ENCODE measurements at regions not wholly inside any gene's neighbourhood (a gene's known extent, or its start where the extent isn't known, plus 50 kb on each side); places are given as distances from the start of the nearest gene placed in this dataset.

- Histone ChIP-seq H3K9me3 (ENCODE audit: low read length) (no peaks in the 10 kb centered on the region), H2AFZ (ENCODE audit: low read depth, low read length) (no peak overlapping the region), H3K36me3 (ENCODE audit: insufficient read depth, low read length) (no peaks in the 10 kb centered on the region), H3K27me3 (ENCODE audit: insufficient read depth, low read length) (peaks cover 9% of the 10 kb centered on the region), H3K4me3 (ENCODE audit: low read length) (no peak overlapping the region), H3K4me1 (ENCODE audit: insufficient read depth, low read length) (no peaks in the 10 kb centered on the region)
Observed at GRCh38 chr10:125329056-125329455, 168.7 kb upstream of the CTBP2 start.

- H3K9me3 ChIP-seq (ENCODE audit: low read length) = no peaks in the 10 kb centered on the region
- H3K4me3 ChIP-seq (ENCODE audit: low read length) = no peak overlapping the region
- peaks cover 9% of the 10 kb centered on the region for H3K27me3 ChIP-seq (ENCODE audit: insufficient read depth, low read length)
- no peaks in the 10 kb centered on the region for H3K36me3 ChIP-seq (ENCODE audit: insufficient read depth, low read length)
- no peaks in the 10 kb centered on the region for H3K4me1 ChIP-seq (ENCODE audit: insufficient read depth, low read length)
- no peak overlapping the region for H2AFZ ChIP-seq (ENCODE audit: low read depth, low read length)
Observed at GRCh38 chr10:125325326-125325725, 165.0 kb upstream of the CTBP2 start.

GRCh38 chr10:125316436-125316835 is 156.1 kb upstream of the CTBP2 start:
- no peaks in the 10 kb centered on the region for H3K9me3 ChIP-seq (ENCODE audit: low read length)
- no peaks in the 10 kb centered on the region for H3K36me3 ChIP-seq (ENCODE audit: insufficient read depth, low read length)
- no peak overlapping the region for H3K4me3 ChIP-seq (ENCODE audit: low read length)
- no peak overlapping the region for H2AFZ ChIP-seq (ENCODE audit: low read depth, low read length)
- H3K27me3 ChIP-seq (ENCODE audit: insufficient read depth, low read length) = no peaks in the 10 kb centered on the region
- H3K4me1 ChIP-seq (ENCODE audit: insufficient read depth, low read length) = peaks cover 4% of the 10 kb centered on the region

- Histone ChIP-seq H3K4me1 (ENCODE audit: insufficient read depth, low read length) (peaks cover 11% of the 10 kb centered on the region), H3K9me3 (ENCODE audit: low read length) (peaks cover 2% of the 10 kb centered on the region), H3K27me3 (ENCODE audit: insufficient read depth, low read length) (no peaks in the 10 kb centered on the region), H3K4me3 (ENCODE audit: low read length) (no peak overlapping the region), H3K36me3 (ENCODE audit: insufficient read depth, low read length) (no peaks in the 10 kb centered on the region), H2AFZ (ENCODE audit: low read depth, low read length) (no peak overlapping the region)
Observed at GRCh38 chr10:125300937-125301336, 140.6 kb upstream of the CTBP2 start.

DNA sequence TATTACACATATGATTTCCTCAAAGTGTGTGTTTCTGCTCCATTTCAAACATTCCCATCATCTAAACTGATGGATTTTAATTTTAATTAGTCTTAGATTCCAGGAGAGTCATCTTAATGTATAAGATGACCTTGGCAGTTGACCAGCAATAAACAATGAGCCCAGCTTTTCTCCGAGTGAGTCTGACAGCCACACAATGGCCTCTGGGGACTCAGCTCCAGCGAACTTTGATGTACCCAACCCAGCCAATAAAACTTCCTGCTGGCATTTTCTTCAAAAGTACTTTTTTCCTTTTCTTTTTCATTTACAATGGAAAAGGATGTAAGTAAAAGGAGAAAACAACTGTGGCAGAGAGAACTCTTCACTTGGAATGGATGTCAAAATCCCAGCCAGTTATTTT is 139.1 kb upstream of the CTBP2 start:
- no peaks in the 10 kb centered on the region for H3K27me3 ChIP-seq (ENCODE audit: insufficient read depth, low read length)
- peaks cover 4% of the 10 kb centered on the region for H3K9me3 ChIP-seq (ENCODE audit: low read length)
- H3K36me3 ChIP-seq (ENCODE audit: insufficient read depth, low read length) = no peaks in the 10 kb centered on the region
- no peak overlapping the region for H3K4me3 ChIP-seq (ENCODE audit: low read length)
- H3K4me1 ChIP-seq (ENCODE audit: insufficient read depth, low read length) = peaks cover 11% of the 10 kb centered on the region
- no peak overlapping the region for H2AFZ ChIP-seq (ENCODE audit: low read depth, low read length)

- no peak overlapping the region for H2AFZ ChIP-seq (ENCODE audit: low read depth, low read length)
- H3K36me3 ChIP-seq (ENCODE audit: insufficient read depth, low read length) = no peaks in the 10 kb centered on the region
- peaks cover 4% of the 10 kb centered on the region for H3K9me3 ChIP-seq (ENCODE audit: low read length)
- H3K4me1 ChIP-seq (ENCODE audit: insufficient read depth, low read length) = peaks cover 11% of the 10 kb centered on the region
- H3K27me3 ChIP-seq (ENCODE audit: insufficient read depth, low read length) = peaks cover 7% of the 10 kb centered on the region
- no peak overlapping the region for H3K4me3 ChIP-seq (ENCODE audit: low read length)
Observed at GRCh38 chr10:125296598-125296997, 136.2 kb upstream of the CTBP2 start.

DNA sequence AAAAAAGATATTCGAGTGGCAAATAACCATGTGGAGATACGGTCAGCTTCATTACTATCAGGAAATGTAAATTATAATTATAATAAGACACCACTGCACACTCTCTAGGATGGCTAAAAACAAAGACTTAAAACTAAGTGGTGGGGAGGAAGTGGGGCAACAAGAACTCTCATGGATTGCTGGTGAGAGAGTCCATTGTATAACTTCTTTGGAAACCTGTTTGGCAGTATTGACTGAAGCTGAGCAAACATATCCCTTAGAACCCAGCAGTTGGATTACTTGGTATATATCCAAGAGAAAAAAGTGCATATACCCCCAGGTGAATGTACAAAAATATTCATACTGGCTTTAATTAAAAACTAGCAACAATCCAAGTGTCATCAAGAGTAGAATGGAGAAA is 133.7 kb upstream of the CTBP2 start:
- Histone ChIP-seq H3K9me3 (ENCODE audit: low read length) (peaks cover 4% of the 10 kb centered on the region), H3K4me1 (ENCODE audit: insufficient read depth, low read length) (peaks cover 1% of the 10 kb centered on the region), H3K4me3 (ENCODE audit: low read length) (no peak overlapping the region), H2AFZ (ENCODE audit: low read depth, low read length) (no peak overlapping the region), H3K36me3 (ENCODE audit: insufficient read depth, low read length) (no peaks in the 10 kb centered on the region), H3K27me3 (ENCODE audit: insufficient read depth, low read length) (peaks cover 7% of the 10 kb centered on the region)

- Histone ChIP-seq H3K27me3 (ENCODE audit: insufficient read depth, low read length) (peaks cover 7% of the 10 kb centered on the region), H3K4me1 (ENCODE audit: insufficient read depth, low read length) (no peaks in the 10 kb centered on the region), H3K9me3 (ENCODE audit: low read length) (peaks cover 4% of the 10 kb centered on the region), H3K4me3 (ENCODE audit: low read length) (no peak overlapping the region), H2AFZ (ENCODE audit: low read depth, low read length) (no peak overlapping the region), H3K36me3 (ENCODE audit: insufficient read depth, low read length) (no peaks in the 10 kb centered on the region)
Observed at GRCh38 chr10:125291836-125292235, 131.5 kb upstream of the CTBP2 start.

GRCh38 chr10:125289461-125289860 is 129.1 kb upstream of the CTBP2 start:
- Histone ChIP-seq H2AFZ (ENCODE audit: low read depth, low read length) (no peak overlapping the region), H3K36me3 (ENCODE audit: insufficient read depth, low read length) (no peaks in the 10 kb centered on the region), H3K4me3 (ENCODE audit: low read length) (no peak overlapping the region), H3K9me3 (ENCODE audit: low read length) (no peaks in the 10 kb centered on the region), H3K4me1 (ENCODE audit: insufficient read depth, low read length) (no peaks in the 10 kb centered on the region), H3K27me3 (ENCODE audit: insufficient read depth, low read length) (peaks cover 7% of the 10 kb centered on the region)

DNA sequence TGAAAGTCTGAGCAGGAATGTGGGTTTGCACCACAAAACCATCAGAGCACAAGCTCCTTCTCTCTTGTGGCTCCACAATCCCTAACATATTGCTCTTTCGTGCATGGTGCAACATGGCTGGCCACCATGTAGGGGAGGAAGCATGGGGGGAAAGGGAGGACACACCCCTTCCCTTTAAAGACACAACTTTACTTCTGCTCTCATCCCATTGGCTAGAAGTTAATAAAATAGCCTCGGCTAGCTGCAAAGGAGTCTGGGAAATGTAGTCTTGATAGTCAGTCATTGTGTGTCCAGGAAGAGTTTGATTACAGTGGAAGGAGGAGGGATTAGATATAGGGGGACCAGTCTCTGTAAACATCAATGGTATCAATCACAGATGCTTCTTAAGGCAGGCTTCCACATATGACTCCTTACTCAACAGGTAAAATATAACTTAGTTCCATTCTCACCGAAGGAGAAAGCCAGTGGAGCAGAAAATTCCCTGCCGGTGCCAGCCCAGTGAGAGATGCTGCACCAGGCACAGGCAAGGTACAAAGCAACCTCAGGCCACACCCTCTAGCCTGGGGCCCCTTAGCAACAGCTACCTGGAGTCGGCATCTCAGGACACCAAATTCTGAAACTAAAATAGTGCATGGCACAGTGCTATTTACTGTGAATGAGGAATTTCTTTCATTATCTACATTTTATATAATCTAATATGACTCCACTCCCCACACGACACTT is 124.7 kb upstream of the CTBP2 start:
- Histone ChIP-seq H3K4me3 (ENCODE audit: low read length) (no peak overlapping the region), H2AFZ (ENCODE audit: low read depth, low read length) (no peak overlapping the region), H3K27me3 (ENCODE audit: insufficient read depth, low read length) (no peaks in the 10 kb centered on the region), H3K9me3 (ENCODE audit: low read length) (no peaks in the 10 kb centered on the region), H3K4me1 (ENCODE audit: insufficient read depth, low read length) (no peaks in the 10 kb centered on the region), H3K36me3 (ENCODE audit: insufficient read depth, low read length) (no peaks in the 10 kb centered on the region)

DNA sequence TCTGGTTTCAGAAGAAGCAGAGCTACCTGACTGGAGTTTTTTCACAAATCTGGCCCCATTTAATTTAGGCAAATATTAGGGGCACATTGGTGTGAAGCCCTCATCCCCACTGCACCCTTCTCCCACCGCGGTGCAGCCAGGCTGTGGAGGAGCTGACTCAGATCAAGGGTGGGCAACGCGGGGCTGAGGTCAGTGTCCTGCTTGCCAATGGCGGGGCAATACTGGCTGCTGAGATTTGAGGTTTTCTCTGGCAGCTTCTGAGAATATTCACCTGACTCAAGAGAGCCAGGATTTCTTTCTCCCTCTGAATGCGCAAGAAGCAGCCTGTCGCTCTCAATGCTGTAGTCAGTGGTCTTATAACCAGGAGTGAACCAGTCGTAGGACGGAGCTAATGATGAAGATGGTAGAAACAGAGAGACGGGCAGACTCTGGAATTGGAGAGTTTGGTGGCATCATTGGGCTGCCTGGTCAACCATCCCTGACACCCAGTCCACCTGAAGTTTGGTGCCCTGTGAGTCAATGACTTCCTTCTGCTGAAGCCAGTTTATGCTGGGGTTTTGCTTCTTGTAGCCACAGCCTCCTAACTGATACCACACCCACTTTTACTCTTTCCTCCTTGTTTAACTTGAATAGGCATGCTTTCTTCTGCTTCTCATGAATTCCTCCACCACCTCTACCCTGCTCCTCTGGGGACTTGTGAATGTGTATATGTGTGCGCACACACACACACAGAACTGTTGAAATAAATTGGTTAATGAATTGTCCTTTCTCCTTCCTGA is 123.7 kb upstream of the CTBP2 start:
- no peaks in the 10 kb centered on the region for H3K9me3 ChIP-seq (ENCODE audit: low read length)
- H3K4me3 ChIP-seq (ENCODE audit: low read length) = no peak overlapping the region
- H3K27me3 ChIP-seq (ENCODE audit: insufficient read depth, low read length) = no peaks in the 10 kb centered on the region
- no peaks in the 10 kb centered on the region for H3K4me1 ChIP-seq (ENCODE audit: insufficient read depth, low read length)
- H2AFZ ChIP-seq (ENCODE audit: low read depth, low read length) = no peak overlapping the region
- H3K36me3 ChIP-seq (ENCODE audit: insufficient read depth, low read length) = no peaks in the 10 kb centered on the region

GRCh38 chr10:125283191-125283835 is 123.0 kb upstream of the CTBP2 start:
- Histone ChIP-seq H2AFZ (ENCODE audit: low read depth, low read length) (no peak overlapping the region), H3K4me3 (ENCODE audit: low read length) (no peak overlapping the region)

GRCh38 chr10:125281091-125281490 is 120.7 kb upstream of the CTBP2 start:
- Histone ChIP-seq H3K36me3 (ENCODE audit: insufficient read depth, low read length) (no peaks in the 10 kb centered on the region), H3K27me3 (ENCODE audit: insufficient read depth, low read length) (no peaks in the 10 kb centered on the region), H3K9me3 (ENCODE audit: low read length) (no peaks in the 10 kb centered on the region), H3K4me1 (ENCODE audit: insufficient read depth, low read length) (no peaks in the 10 kb centered on the region), H3K4me3 (ENCODE audit: low read length) (no peak overlapping the region), H2AFZ (ENCODE audit: low read depth, low read length) (no peak overlapping the region)

More at GRCh38 chr10:125283191-125283835, 123.0 kb upstream of the CTBP2 start:
- H3K9me3 ChIP-seq (ENCODE audit: low read length) = no peaks in the 10 kb centered on the region
- no peaks in the 10 kb centered on the region for H3K36me3 ChIP-seq (ENCODE audit: insufficient read depth, low read length)
- H3K27me3 ChIP-seq (ENCODE audit: insufficient read depth, low read length) = no peaks in the 10 kb centered on the region
- no peaks in the 10 kb centered on the region for H3K4me1 ChIP-seq (ENCODE audit: insufficient read depth, low read length)
